Stomach (tissue), 8 donors: ENCODE measurements at regions not wholly inside any gene's neighbourhood (a gene's known extent, or its start where the extent isn't known, plus 50 kb on each side); places are given as distances from the start of the nearest gene placed in this dataset.

Experiments
- DNase-seq, 2 donors: peaks; one replicate each; pipeline versions ENCODE4 v3.0.0 to v3.0.0-alpha.2; 2013 to 2019
- H3K27ac ChIP-seq, 5 donors: fragments of 200-600 bp in 4 of 5; sonication (generic) in 4 of 5; one replicate each; pipeline ENCODE4 v1.5.1; 2013 to 2019; ENCODE audit warnings: mild to moderate bottlenecking in 1 of 5, moderate library complexity in 1 of 5
- H3K27me3 ChIP-seq, 3 donors: fragments of 200-600 bp; sonication (generic); one replicate each; pipeline ENCODE4 v1.5.1; 2017 to 2019; ENCODE audit warnings: mixed run types in 1 of 3
- H3K36me3 ChIP-seq, 4 donors: fragments of 200-600 bp; sonication (generic); 1 replicate in 3 of 4; 2 replicates in 1 of 4; pipeline ENCODE4 v1.5.1; 2016 to 2019
- H3K4me1 ChIP-seq, 4 donors: fragments of 200-600 bp; sonication (generic); one replicate each; pipeline ENCODE4 v1.5.1; 2016 to 2019
- H3K4me3 ChIP-seq, 4 donors: fragments of 200-600 bp; sonication (generic) in 3 of 4; one replicate each; pipeline ENCODE4 v1.5.1; 2016 to 2019; ENCODE audit warnings: mild to moderate bottlenecking in 1 of 4
- H3K9me3 ChIP-seq, 4 donors: fragments of 200-600 bp; sonication (generic); one replicate each; pipeline ENCODE4 v1.5.1; 2016 to 2019
- CTCF ChIP-seq, 7 experiments: fragments of 450-650 bp in 4 of 7; fragments of 200-600 bp in 3 of 7; sonication (generic) in 3 of 7; IDR thresholded peaks; one replicate each; pipeline ENCODE4 v1.5.1; 2016 to 2019; ENCODE audit warnings: antibody characterized with exemption in 7 of 7, control low read depth in 2 of 7, mild to moderate bottlenecking in 1 of 7
- EP300 ChIP-seq: sonication (generic); formaldehyde crosslinking; IDR thresholded peaks from one replicate; pipeline ENCODE4 v1.6.1; 2017; ENCODE audit warnings: antibody characterized with exemption
- POLR2A ChIP-seq, 4 donors: fragments of 450-650 bp; IDR thresholded peaks; one replicate each; pipeline ENCODE4 v1.6.1; 2016; ENCODE audit warnings: antibody characterized with exemption in 4 of 4, control low read depth in 2 of 4, mild to moderate bottlenecking in 1 of 4, moderate library complexity in 1 of 4
- POLR2AphosphoS5 ChIP-seq, 3 donors: sonication (generic); formaldehyde crosslinking; IDR thresholded peaks; one replicate each; pipeline ENCODE4 v1.6.1; 2016; ENCODE audit warnings: antibody characterized with exemption in 3 of 3
- WGBS, 5 donors: extraction: QIAGEN DNeasy Blood & Tissue Kit in 3 of 5; methylation state at CpG; one replicate each; pipeline versions ENCODE4 v1.1.5 to v1.1.7; 2013 to 2018; 5-methylcytosine and 5-hydroxymethylcytosine counted together
- intact Hi-C: fragments of 100-400 bp; cut with DNase I; formaldehyde crosslinking; loops from one replicate; pipeline ENCODE4 v1.15.1; 2023; ENCODE audit warnings: low total_unique reads
- donor health status: healthy with polysubstance abuse.
- donor health status: Bipolar disorder and iron deficiency.
- donor health status: healthy.

- DNase-seq = no peak
Observed at GRCh38 chr6:148222376-148222775, 120.3 kb upstream of the SASH1 start.

GRCh38 chr6:148222846-148223245, 119.8 kb upstream of the SASH1 start:
- 72 to 81% (median 76%) methylated on average over 6 of the region's 6 CpGs for WGBS, 5 donors
- peaks cover 0 to 14% (median 5%) of the 10 kb centered on the region in 4 donors for H3K4me1 ChIP-seq
- no peak for DNase-seq
- no peaks in the 10 kb centered on the region for H3K36me3 ChIP-seq
- H3K27ac ChIP-seq = no peak overlapping the region
- H3K27me3 ChIP-seq = no peaks in the 10 kb centered on the region
- intact Hi-C loops = no loop called here
- TF ChIP-seq EP300 (no peak), CTCF (IDR thresholded peaks at IDR 0.05) (no peak), POLR2A (IDR thresholded peaks at IDR 0.05) (no peak), POLR2AphosphoS5 (IDR thresholded peaks at IDR 0.05) (no peak)
- H3K9me3 ChIP-seq = no peaks in the 10 kb centered on the region
- no peak overlapping the region for H3K4me3 ChIP-seq

More at GRCh38 chr6:148222376-148222775, 120.3 kb upstream of the SASH1 start:
- no peaks in the 10 kb centered on the region for H3K36me3 ChIP-seq
- no peak overlapping the region for H3K4me3 ChIP-seq
- intact Hi-C loops = no loop called here
- peaks cover 0 to 14% (median 5%) of the 10 kb centered on the region in 4 donors for H3K4me1 ChIP-seq
- no peaks in the 10 kb centered on the region for H3K9me3 ChIP-seq
- 72 to 80% (median 77%) methylated on average over 3 of the region's 3 CpGs for WGBS, 5 donors
- H3K27ac ChIP-seq = no peak overlapping the region
- H3K27me3 ChIP-seq = no peaks in the 10 kb centered on the region
- TF ChIP-seq POLR2AphosphoS5 (IDR thresholded peaks at IDR 0.05) (no peak), POLR2A (IDR thresholded peaks at IDR 0.05) (no peak), CTCF (IDR thresholded peaks at IDR 0.05) (no peak), EP300 (no peak)

- Histone ChIP-seq H3K4me1 (peaks cover 0 to 12% (median 3%) of the 10 kb centered on the region in 4 donors), H3K36me3 (no peaks in the 10 kb centered on the region), H3K27me3 (no peaks in the 10 kb centered on the region), H3K4me3 (no peak overlapping the region), H3K27ac (no peak overlapping the region), H3K9me3 (no peaks in the 10 kb centered on the region)
- intact Hi-C loops = no loop called here
- no peak for DNase-seq
- TF ChIP-seq EP300 (no peak), CTCF (IDR thresholded peaks at IDR 0.05) (no peak), POLR2A (IDR thresholded peaks at IDR 0.05) (no peak), POLR2AphosphoS5 (IDR thresholded peaks at IDR 0.05) (no peak)
- WGBS, 5 donors = 60 to 75% (median 65%) methylated on average over 3 of the region's 3 CpGs
Observed at GRCh38 chr6:148223424-148223842, 119.2 kb upstream of the SASH1 start.

- no peak for DNase-seq
- H3K27me3 ChIP-seq = no peaks in the 10 kb centered on the region
- H3K36me3 ChIP-seq = no peaks in the 10 kb centered on the region
- H3K4me3 ChIP-seq = no peak overlapping the region
- H3K9me3 ChIP-seq = no peaks in the 10 kb centered on the region
- intact Hi-C loops = no loop called here
- TF ChIP-seq EP300 (no peak), POLR2A (IDR thresholded peaks at IDR 0.05) (no peak), CTCF (IDR thresholded peaks at IDR 0.05) (no peak), POLR2AphosphoS5 (IDR thresholded peaks at IDR 0.05) (no peak)
- H3K4me1 ChIP-seq = peaks cover 0 to 9% (median 0%) of the 10 kb centered on the region in 4 donors
- no peak overlapping the region for H3K27ac ChIP-seq
Observed at GRCh38 chr6:148225871-148226270, 116.8 kb upstream of the SASH1 start.
